Activated T-helper 2 cell treated with anti-CD3 and anti-CD28 coated beads, Interferon-gamma antibody, Interleukin-2, Interleukin-4, amounts not matched to agents 10 μg/mL and 5 μg/mL and 100 μg/mL, durations not matched to agents 14 hours and 24 hours and 36 hours (primary cell): ENCODE measurements at regions not wholly inside any gene's neighbourhood (a gene's known extent, or its start where the extent isn't known, plus 50 kb on each side); places are given as distances from the start of the nearest gene placed in this dataset.
"Not testable (repeated sequence)": the region's sequence is repeated elsewhere in the genome, so short reads cannot be mapped to it uniquely, and the experiment has no call there.

ENCODE experiments used
- DNase-seq: peaks from one replicate; pipeline ENCODE4 v3.0.0; 2021; ENCODE audit warnings: low spot score
- H3K27ac Mint-ChIP-seq: one replicate; pipeline ENCODE4 v1.8.0; 2021; ENCODE audit warnings: mixed read lengths
- H3K27me3 Mint-ChIP-seq: one replicate; pipeline ENCODE4 v1.8.0; 2021; ENCODE audit warnings: low read depth, mixed read lengths
- H3K36me3 Mint-ChIP-seq: one replicate; pipeline ENCODE4 v1.8.0; 2021; ENCODE audit warnings: low read depth, mixed read lengths
- H3K4me1 Mint-ChIP-seq: one replicate; pipeline ENCODE4 v1.8.0; 2021; ENCODE audit warnings: low read depth, mixed read lengths
- H3K4me3 Mint-ChIP-seq: one replicate; pipeline ENCODE4 v1.8.0; 2021; ENCODE audit warnings: low read depth, mild to moderate bottlenecking, moderate library complexity, mixed read lengths
- H3K9me3 Mint-ChIP-seq: one replicate; pipeline ENCODE4 v1.8.0; 2021; ENCODE audit warnings: mixed read lengths
- intact Hi-C: fragments of 100-400 bp; cut with micrococcal nuclease; formaldehyde crosslinking; loops from one replicate; pipeline ENCODE4 v1.15.1; 2023

- H3K9me3 Mint-ChIP-seq, result no peaks in the 10 kb centered on the region
- no peaks in the 10 kb centered on the region for H3K36me3 Mint-ChIP-seq
- DNase-seq, result no peak
- H3K4me3 Mint-ChIP-seq, result no peak overlapping the region
- H3K27me3 Mint-ChIP-seq, result no peaks in the 10 kb centered on the region
- no peak overlapping the region for H3K27ac Mint-ChIP-seq
- intact Hi-C loops, result no loop called here
- no peaks in the 10 kb centered on the region for H3K4me1 Mint-ChIP-seq
Measured at GRCh38 chr11:96748639-96749370, 359.0 kb downstream of the JRKL start.

- H3K9me3 Mint-ChIP-seq, H3K36me3 Mint-ChIP-seq, H3K27me3 Mint-ChIP-seq, H3K27ac Mint-ChIP-seq, DNase-seq, H3K4me3 Mint-ChIP-seq, H3K4me1 Mint-ChIP-seq, intact Hi-C loops: not testable (repeated sequence)
Measured at GRCh38 chr11:96751807-96752206, 362.0 kb downstream of the JRKL start.

GRCh38 chr11:96752221-96752620, 362.4 kb downstream of the JRKL start:
- Mint-ChIP-seq H3K27ac (no peak overlapping the region), H3K4me1 (no peaks in the 10 kb centered on the region), H3K27me3 (no peaks in the 10 kb centered on the region), H3K9me3 (no peaks in the 10 kb centered on the region), H3K4me3 (no peak overlapping the region), H3K36me3 (no peaks in the 10 kb centered on the region)
- intact Hi-C loops, result no loop called here
- DNase-seq, result no peak

GRCh38 chr11:96753997-96754396, 364.2 kb downstream of the JRKL start:
- no peaks in the 10 kb centered on the region for H3K36me3 Mint-ChIP-seq
- no peaks in the 10 kb centered on the region for H3K9me3 Mint-ChIP-seq
- H3K4me3 Mint-ChIP-seq, result no peak overlapping the region
- intact Hi-C loops, result no loop called here
- H3K27me3 Mint-ChIP-seq, result no peaks in the 10 kb centered on the region
- H3K4me1 Mint-ChIP-seq, result no peaks in the 10 kb centered on the region
- no peak overlapping the region for H3K27ac Mint-ChIP-seq
- DNase-seq, result no peak

GRCh38 chr11:96755209-96755608, 365.4 kb downstream of the JRKL start:
- intact Hi-C loops, result no loop called here
- DNase-seq, result no peak
- Mint-ChIP-seq H3K27me3 (no peaks in the 10 kb centered on the region), H3K27ac (no peak overlapping the region), H3K9me3 (no peaks in the 10 kb centered on the region), H3K4me1 (no peaks in the 10 kb centered on the region), H3K36me3 (no peaks in the 10 kb centered on the region), H3K4me3 (no peak overlapping the region)

- H3K27me3 Mint-ChIP-seq, result no peaks in the 10 kb centered on the region
- intact Hi-C loops, result no loop called here
- H3K4me3 Mint-ChIP-seq, result no peak overlapping the region
- no peaks in the 10 kb centered on the region for H3K36me3 Mint-ChIP-seq
- H3K9me3 Mint-ChIP-seq, result no peaks in the 10 kb centered on the region
- H3K4me1 Mint-ChIP-seq, result no peaks in the 10 kb centered on the region
- H3K27ac Mint-ChIP-seq, result no peak overlapping the region
- DNase-seq, result no peak
Measured at GRCh38 chr11:96755752-96756151, 365.9 kb downstream of the JRKL start.

GRCh38 chr11:96758957-96759356, 369.1 kb downstream of the JRKL start:
- Mint-ChIP-seq H3K9me3 (no peaks in the 10 kb centered on the region), H3K4me3 (no peak overlapping the region), H3K36me3 (no peaks in the 10 kb centered on the region), H3K4me1 (no peaks in the 10 kb centered on the region), H3K27me3 (no peaks in the 10 kb centered on the region), H3K27ac (no peak overlapping the region)
- no peak for DNase-seq
- intact Hi-C loops, result no loop called here

- Mint-ChIP-seq H3K27ac (no peak overlapping the region), H3K4me3 (no peak overlapping the region), H3K9me3 (no peaks in the 10 kb centered on the region), H3K4me1 (no peaks in the 10 kb centered on the region), H3K36me3 (no peaks in the 10 kb centered on the region), H3K27me3 (no peaks in the 10 kb centered on the region)
- intact Hi-C loops, result no loop called here
- DNase-seq, result no peak
Measured at GRCh38 chr11:96760306-96760705, 370.5 kb downstream of the JRKL start.

GRCh38 chr11:96760815-96761214, 371.0 kb downstream of the JRKL start:
- Mint-ChIP-seq H3K27me3 (no peaks in the 10 kb centered on the region), H3K9me3 (no peaks in the 10 kb centered on the region), H3K4me3 (no peak overlapping the region), H3K4me1 (no peaks in the 10 kb centered on the region), H3K36me3 (no peaks in the 10 kb centered on the region), H3K27ac (no peak overlapping the region)
- DNase-seq, result no peak
- intact Hi-C loops, result no loop called here

- Mint-ChIP-seq H3K9me3 (peaks cover 2% of the 10 kb centered on the region), H3K27ac (no peak overlapping the region), H3K4me3 (no peak overlapping the region), H3K27me3 (no peaks in the 10 kb centered on the region), H3K36me3 (no peaks in the 10 kb centered on the region), H3K4me1 (no peaks in the 10 kb centered on the region)
- no peak for DNase-seq
- intact Hi-C loops, result no loop called here
Measured at GRCh38 chr11:96761451-96761850, 371.6 kb downstream of the JRKL start.

GRCh38 chr11:96763244-96763643, 373.4 kb downstream of the JRKL start:
- no peaks in the 10 kb centered on the region for H3K4me1 Mint-ChIP-seq
- H3K9me3 Mint-ChIP-seq, result peaks cover 4% of the 10 kb centered on the region
- no peak overlapping the region for H3K27ac Mint-ChIP-seq

GRCh38 chr11:96778272-96778671, 388.5 kb downstream of the JRKL start:
- Mint-ChIP-seq H3K9me3 (no peaks in the 10 kb centered on the region), H3K36me3 (no peaks in the 10 kb centered on the region), H3K27me3 (no peaks in the 10 kb centered on the region), H3K27ac (no peak overlapping the region), H3K4me1 (no peaks in the 10 kb centered on the region), H3K4me3 (no peak overlapping the region)
- DNase-seq, result no peak
- intact Hi-C loops, result no loop called here

More at GRCh38 chr11:96763244-96763643, 373.4 kb downstream of the JRKL start:
- DNase-seq, result no peak
- Mint-ChIP-seq H3K27me3 (no peaks in the 10 kb centered on the region), H3K4me3 (no peak overlapping the region), H3K36me3 (no peaks in the 10 kb centered on the region)
- intact Hi-C loops, result no loop called here

- DNase-seq, result no peak
- no peaks in the 10 kb centered on the region for H3K27me3 Mint-ChIP-seq
- no peaks in the 10 kb centered on the region for H3K36me3 Mint-ChIP-seq
- H3K9me3 Mint-ChIP-seq, result no peaks in the 10 kb centered on the region
- intact Hi-C loops, result no loop called here
- no peak overlapping the region for H3K27ac Mint-ChIP-seq
- H3K4me3 Mint-ChIP-seq, result no peak overlapping the region
- H3K4me1 Mint-ChIP-seq, result no peaks in the 10 kb centered on the region
Measured at GRCh38 chr11:96779030-96779429, 389.2 kb downstream of the JRKL start.

- no peak overlapping the region for H3K27ac Mint-ChIP-seq
- H3K4me1 Mint-ChIP-seq, result no peaks in the 10 kb centered on the region
- H3K27me3 Mint-ChIP-seq, result no peaks in the 10 kb centered on the region
- DNase-seq, result no peak
- H3K36me3 Mint-ChIP-seq, result no peaks in the 10 kb centered on the region
- intact Hi-C loops, result no loop called here
- H3K4me3 Mint-ChIP-seq, result no peak overlapping the region
- no peaks in the 10 kb centered on the region for H3K9me3 Mint-ChIP-seq
Measured at GRCh38 chr11:96781082-96781481, 391.3 kb downstream of the JRKL start.
